ENCODE measurements at regions not wholly inside any gene's neighbourhood (a gene's known extent, or its start where the extent isn't known, plus 50 kb on each side); places are given as distances from the start of the nearest gene placed in this dataset.

GRCh38 chr10:44008917-44009709, 360.4 kb upstream of the ZNF32 start:
- TF ChIP-seq CTCF (IDR thresholded peaks at IDR 0.05), result no peak
- TF ChIP-seq POLR2A (IDR thresholded peaks at IDR 0.05), result no peak
